ENCODE measurements at regions not wholly inside any gene's neighbourhood (a gene's known extent, or its start where the extent isn't known, plus 50 kb on each side); places are given as distances from the start of the nearest gene placed in this dataset.

GRCh38 chr4:54959651-54960116 lies 165.7 kb downstream of the KDR start:
- TF ChIP-seq CTCF (IDR thresholded peaks at IDR 0.05) (no peak), ZFX (IDR thresholded peaks at IDR 0.05; ENCODE audit: borderline replicate concordance) (no peak)
